Fibroblast of lung (primary cell): ENCODE measurements at regions not wholly inside any gene's neighbourhood (a gene's known extent, or its start where the extent isn't known, plus 50 kb on each side); places are given as distances from the start of the nearest gene placed in this dataset.

Experiments
- DNase-seq, 2 donors: peaks; one replicate each; pipeline versions ENCODE4 v3.0.0 to v3.0.0-alpha.2; 2010; ENCODE audit warnings: low read depth in 2 of 2
- H2AFZ ChIP-seq: 2 replicates; pipeline ENCODE4 v1.5.1; 2012; ENCODE audit warnings: low read length, control low read depth, inconsistent platforms
- H3K27ac ChIP-seq: 2 replicates; pipeline ENCODE4 v1.5.1; 2011; ENCODE audit warnings: low read length, control low read depth; ENCODE audit not compliant: insufficient read depth
- H3K27me3 ChIP-seq: 2 replicates; pipeline ENCODE4 v1.5.1; 2011; ENCODE audit warnings: mild to moderate bottlenecking, low read length; ENCODE audit not compliant: control insufficient read depth, insufficient read depth
- H3K36me3 ChIP-seq: 2 replicates; pipeline ENCODE4 v1.5.1; 2011; ENCODE audit warnings: low read length; ENCODE audit not compliant: control insufficient read depth, insufficient read depth
- H3K4me1 ChIP-seq: 2 replicates; pipeline ENCODE4 v1.5.1; 2011; ENCODE audit warnings: low read length; ENCODE audit not compliant: control insufficient read depth, insufficient read depth; ENCODE audit errors: extremely low read depth
- H3K4me2 ChIP-seq: 2 replicates; pipeline ENCODE4 v1.5.1; 2011; ENCODE audit warnings: low read length, control low read depth; ENCODE audit not compliant: insufficient read depth; ENCODE audit errors: extremely low read depth
- H3K4me3 ChIP-seq, 4 experiments: fragments of 200-600 bp in 1 of 4; sonication (generic) in 1 of 4; replicated peaks in 1 of 4; 2 replicates each; pipeline ENCODE4 v1.5.1; 2011 to 2016; ENCODE audit warnings: low read length in 4 of 4, low read depth in 3 of 4, mild to moderate bottlenecking in 3 of 4, control low read depth in 2 of 4, inconsistent platforms in 1 of 4, mixed read lengths in 1 of 4; ENCODE audit not compliant: insufficient read depth in 1 of 4; ENCODE audit errors: control extremely low read depth in 1 of 4
- H3K79me2 ChIP-seq: 2 replicates; pipeline ENCODE4 v1.5.1; 2012; ENCODE audit warnings: mild to moderate bottlenecking, low read length, inconsistent platforms; ENCODE audit not compliant: control insufficient read depth, insufficient read depth
- H3K9ac ChIP-seq: 2 replicates; pipeline ENCODE4 v1.5.1; 2011; ENCODE audit warnings: mild to moderate bottlenecking, low read length, control low read depth; ENCODE audit not compliant: insufficient read depth
- H3K9me3 ChIP-seq: 2 replicates; pipeline ENCODE4 v1.5.1; 2012; ENCODE audit warnings: low read depth, low read length; ENCODE audit not compliant: control insufficient read depth, insufficient read depth
- H4K20me1 ChIP-seq: 2 replicates; pipeline ENCODE4 v1.5.1; 2011; ENCODE audit warnings: low read length; ENCODE audit not compliant: control insufficient read depth, insufficient read depth; ENCODE audit errors: extremely low read depth
- EZH2 ChIP-seq: IDR thresholded peaks from 2 replicates; pipeline ENCODE4 v1.5.1; 2012; ENCODE audit warnings: low read length, control low read depth, mild to moderate bottlenecking; ENCODE audit errors: missing control alignments
- TF ChIP-seq, protein P1 (sequence below), 2 donors: IDR thresholded peaks in 1 of 2; conservative IDR thresholded peaks in 1 of 2; 1 replicate in 1 of 2; 2 replicates in 1 of 2; pipeline ENCODE4 v1.5.1; 2011 to 2012; ENCODE audit warnings: low read length in 2 of 2, control low read depth in 1 of 2, inconsistent platforms in 1 of 2, low read depth in 1 of 2, mild to moderate bottlenecking in 1 of 2

GRCh38 chr4:14636563-14636962 is 365.7 kb upstream of the CPEB2 start:
- Histone ChIP-seq H2AFZ (no peak overlapping the region), H3K79me2 (no peaks in the 10 kb centered on the region)

GRCh38 chr4:14640476-14640875 is 361.8 kb upstream of the CPEB2 start:
- no peaks in the 10 kb centered on the region for H3K79me2 ChIP-seq

More at GRCh38 chr4:14636563-14636962, 365.7 kb upstream of the CPEB2 start:
- Histone ChIP-seq H3K4me2 (no peak overlapping the region), H3K9me3 (no peaks in the 10 kb centered on the region), H3K27ac (no peak overlapping the region), H3K36me3 (no peaks in the 10 kb centered on the region), H3K4me1 (no peaks in the 10 kb centered on the region), H3K27me3 (no peaks in the 10 kb centered on the region), H3K4me3 (no peak overlapping the region), H3K9ac (no peak overlapping the region), H4K20me1 (no peaks in the 10 kb centered on the region)
- TF ChIP-seq EZH2, result no peak
- TF ChIP-seq, protein P1, sequence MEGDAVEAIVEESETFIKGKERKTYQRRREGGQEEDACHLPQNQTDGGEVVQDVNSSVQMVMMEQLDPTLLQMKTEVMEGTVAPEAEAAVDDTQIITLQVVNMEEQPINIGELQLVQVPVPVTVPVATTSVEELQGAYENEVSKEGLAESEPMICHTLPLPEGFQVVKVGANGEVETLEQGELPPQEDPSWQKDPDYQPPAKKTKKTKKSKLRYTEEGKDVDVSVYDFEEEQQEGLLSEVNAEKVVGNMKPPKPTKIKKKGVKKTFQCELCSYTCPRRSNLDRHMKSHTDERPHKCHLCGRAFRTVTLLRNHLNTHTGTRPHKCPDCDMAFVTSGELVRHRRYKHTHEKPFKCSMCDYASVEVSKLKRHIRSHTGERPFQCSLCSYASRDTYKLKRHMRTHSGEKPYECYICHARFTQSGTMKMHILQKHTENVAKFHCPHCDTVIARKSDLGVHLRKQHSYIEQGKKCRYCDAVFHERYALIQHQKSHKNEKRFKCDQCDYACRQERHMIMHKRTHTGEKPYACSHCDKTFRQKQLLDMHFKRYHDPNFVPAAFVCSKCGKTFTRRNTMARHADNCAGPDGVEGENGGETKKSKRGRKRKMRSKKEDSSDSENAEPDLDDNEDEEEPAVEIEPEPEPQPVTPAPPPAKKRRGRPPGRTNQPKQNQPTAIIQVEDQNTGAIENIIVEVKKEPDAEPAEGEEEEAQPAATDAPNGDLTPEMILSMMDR (conservative IDR thresholded peaks at IDR 0.05 in 1 of 2, IDR thresholded peaks at IDR 0.05 in 1 of 2; ENCODE audit: low read depth in 1 of 2, low read length in 2 of 2), result no peak
- no peak for DNase-seq

DNA sequence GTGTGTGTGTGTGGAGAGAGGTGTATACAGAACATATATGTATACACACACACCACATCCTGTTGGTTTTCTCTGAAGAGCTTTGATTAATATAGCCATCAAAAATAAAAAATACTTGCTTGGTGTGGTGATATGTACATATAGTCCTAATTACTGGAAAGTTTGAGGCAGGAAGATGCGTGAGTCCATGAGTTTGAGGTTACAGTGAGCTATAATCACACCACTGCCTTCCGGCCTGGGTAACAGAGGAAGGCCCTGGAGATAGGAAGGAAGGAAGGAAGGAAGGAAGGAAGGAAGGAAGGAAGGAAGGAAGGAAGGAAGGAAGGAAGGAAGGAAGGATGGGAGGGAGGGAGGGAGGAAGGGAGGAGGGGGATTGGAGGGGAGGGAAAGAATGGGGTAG is 360.4 kb upstream of the CPEB2 start:
- H3K27ac ChIP-seq, result no peak overlapping the region
- H3K4me3 ChIP-seq, result no peak overlapping the region
- no peaks in the 10 kb centered on the region for H3K79me2 ChIP-seq
- H3K27me3 ChIP-seq, result no peaks in the 10 kb centered on the region
- TF ChIP-seq EZH2, result no peak
- TF ChIP-seq, protein P1 (conservative IDR thresholded peaks at IDR 0.05 in 1 of 2, IDR thresholded peaks at IDR 0.05 in 1 of 2; ENCODE audit: low read depth in 1 of 2, low read length in 2 of 2), result no peak
- H2AFZ ChIP-seq, result no peak overlapping the region
- DNase-seq, result no peak
- no peaks in the 10 kb centered on the region for H3K4me1 ChIP-seq
- no peaks in the 10 kb centered on the region for H3K9me3 ChIP-seq
- H3K4me2 ChIP-seq, result no peak overlapping the region
- no peaks in the 10 kb centered on the region for H4K20me1 ChIP-seq
- H3K9ac ChIP-seq, result no peak overlapping the region
- H3K36me3 ChIP-seq, result no peaks in the 10 kb centered on the region

More at GRCh38 chr4:14640476-14640875, 361.8 kb upstream of the CPEB2 start:
- no peak overlapping the region for H2AFZ ChIP-seq
- TF ChIP-seq, protein P1 (conservative IDR thresholded peaks at IDR 0.05 in 1 of 2, IDR thresholded peaks at IDR 0.05 in 1 of 2; ENCODE audit: low read depth in 1 of 2, low read length in 2 of 2), result no peak
- TF ChIP-seq EZH2, result no peak
- H3K27ac ChIP-seq, result no peak overlapping the region
- no peak overlapping the region for H3K4me2 ChIP-seq
- no peak for DNase-seq
- H3K27me3 ChIP-seq, result no peaks in the 10 kb centered on the region
- H3K36me3 ChIP-seq, result no peaks in the 10 kb centered on the region
- H3K9ac ChIP-seq, result no peak overlapping the region
- no peaks in the 10 kb centered on the region for H3K4me1 ChIP-seq
- no peak overlapping the region for H3K4me3 ChIP-seq
- no peaks in the 10 kb centered on the region for H3K9me3 ChIP-seq
- no peaks in the 10 kb centered on the region for H4K20me1 ChIP-seq
